ENCODE measurements at regions not wholly inside any gene's neighbourhood (a gene's known extent, or its start where the extent isn't known, plus 50 kb on each side); places are given as distances from the start of the nearest gene placed in this dataset.

GRCh38 chr10:80770239-80770638 is 232.5 kb downstream of the SH2D4B start (continued):
- TF ChIP-seq ATF2 (IDR thresholded peaks at IDR 0.05; ENCODE audit: low read length): no peak
- TF ChIP-seq EP300 (IDR thresholded peaks at IDR 0.05; ENCODE audit: borderline replicate concordance in 1 of 2, low read depth in 2 of 2, low read length in 2 of 2): no peak
- TF ChIP-seq PHF8 (conservative IDR thresholded peaks at IDR 0.05; ENCODE audit: low read depth, low read length): no peak
- no peak for TF ChIP-seq EZH2 (IDR thresholded peaks at IDR 0.05; ENCODE audit: low read depth, low read length, severe bottlenecking)
